HL-60 (cell line): ENCODE measurements at regions not wholly inside any gene's neighbourhood (a gene's known extent, or its start where the extent isn't known, plus 50 kb on each side); places are given as distances from the start of the nearest gene placed in this dataset.

Experiments used
- DNase-seq, 2 experiments: peaks; one replicate each; pipeline ENCODE4 v3.0.0-alpha.2; 2010 to 2020; ENCODE audit warnings: low read depth in 1 of 2, low spot score in 1 of 2
- H3K27ac ChIP-seq: fragments of 250-450 bp; sonication (Bioruptor Pico); replicated peaks from 2 replicates; pipeline ENCODE4 v1.5.1; 2020; ENCODE audit warnings: mild to moderate bottlenecking, moderate library complexity
- H3K27me3 ChIP-seq: fragments of 250-450 bp; sonication (Bioruptor Pico); 2 replicates; pipeline ENCODE4 v1.5.1; 2021; ENCODE audit warnings: mild to moderate bottlenecking, moderate library complexity; ENCODE audit not compliant: insufficient read depth, poor library complexity, severe bottlenecking
- H3K4me3 ChIP-seq: replicated peaks from 2 replicates; pipeline ENCODE4 v1.5.1; 2011; ENCODE audit warnings: mild to moderate bottlenecking, control low read depth, low read length; ENCODE audit not compliant: insufficient read depth
- CTCF ChIP-seq: IDR thresholded peaks from one replicate; pipeline ENCODE4 v1.5.1; 2011; ENCODE audit warnings: low read length, control low read depth, inconsistent platforms; ENCODE audit not compliant: insufficient read depth
- GABPA ChIP-seq: IDR thresholded peaks from 2 replicates; pipeline ENCODE4 v1.6.1; 2012; ENCODE audit warnings: low read depth
- POLR2AphosphoS5 ChIP-seq: IDR thresholded peaks from 2 replicates; pipeline ENCODE4 v1.6.1; 2012; ENCODE audit warnings: low read depth
- REST ChIP-seq: IDR thresholded peaks from 2 replicates; pipeline ENCODE4 v1.6.1; 2012; ENCODE audit warnings: low read depth; ENCODE audit not compliant: insufficient replicate concordance
- SPI1 ChIP-seq: IDR thresholded peaks from 2 replicates; pipeline ENCODE4 v1.6.1; 2012; ENCODE audit warnings: low read depth, mild to moderate bottlenecking, borderline replicate concordance

- TF ChIP-seq CTCF, result no peak
- no peak for TF ChIP-seq GABPA
- DNase-seq, result no peak
Observed at GRCh38 chr10:57823398-57823797, 444.3 kb downstream of the IPMK start.

GRCh38 chr10:57822965-57823364 lies 444.7 kb downstream of the IPMK start:
- Histone ChIP-seq H3K4me3 (no peak overlapping the region), H3K27me3 (no peaks in the 10 kb centered on the region), H3K27ac (no peak overlapping the region)
- TF ChIP-seq POLR2AphosphoS5 (no peak), SPI1 (no peak), REST (no peak), CTCF (no peak), GABPA (no peak)
- DNase-seq, result no peak

More at GRCh38 chr10:57823398-57823797, 444.3 kb downstream of the IPMK start:
- Histone ChIP-seq H3K4me3 (no peak overlapping the region), H3K27me3 (no peaks in the 10 kb centered on the region), H3K27ac (no peak overlapping the region)

- TF ChIP-seq POLR2AphosphoS5, result no peak
- TF ChIP-seq CTCF, result no peak
- TF ChIP-seq REST, result no peak
- no peak for TF ChIP-seq GABPA
- no peak for TF ChIP-seq SPI1
- H3K27me3 ChIP-seq, result no peaks in the 10 kb centered on the region
- H3K4me3 ChIP-seq, result no peak overlapping the region
- DNase-seq, result no peak
- H3K27ac ChIP-seq, result no peak overlapping the region
Observed at GRCh38 chr10:57818522-57818921, 449.2 kb downstream of the IPMK start.

DNA sequence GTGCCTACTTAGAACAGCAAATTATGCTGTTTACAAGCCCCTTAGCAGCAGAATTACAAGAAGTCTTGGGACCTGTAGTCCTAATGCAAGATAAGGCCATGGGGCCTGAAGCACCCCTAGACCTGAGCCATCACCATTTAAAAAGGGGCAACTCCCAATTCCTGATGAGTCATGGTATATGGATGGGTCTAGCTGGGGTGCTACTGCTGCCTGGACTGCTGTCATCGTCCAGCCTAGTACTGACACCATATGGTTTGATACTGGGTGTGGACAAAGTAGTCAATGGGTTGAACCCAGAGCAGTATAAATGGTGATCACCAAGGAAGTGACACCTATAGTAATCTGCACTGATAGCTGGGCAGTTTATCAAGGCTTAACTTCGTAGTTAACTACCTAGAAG lies 450.0 kb downstream of the IPMK start:
- TF ChIP-seq CTCF (no peak), POLR2AphosphoS5 (no peak), REST (no peak), SPI1 (no peak)
- Histone ChIP-seq H3K4me3 (no peak overlapping the region), H3K27ac (no peak overlapping the region), H3K27me3 (no peaks in the 10 kb centered on the region)
- no peak for DNase-seq
